OCI-LY3 (cell line): ENCODE measurements at regions not wholly inside any gene's neighbourhood (a gene's known extent, or its start where the extent isn't known, plus 50 kb on each side); places are given as distances from the start of the nearest gene placed in this dataset.

Experiments used
- EZH2phosphoT487 ChIP-seq: fragments of 200-600 bp; shearing (Covaris generic); IDR thresholded peaks from 2 replicates; pipeline ENCODE4 v1.6.1; 2018; ENCODE audit warnings: antibody characterized with exemption, mixed run types, low read depth
- TF ChIP-seq, protein P1 (sequence below): fragments of 200-600, 300-600 bp; sonication (generic); IDR thresholded peaks from 2 replicates; pipeline ENCODE4 v1.5.1; 2014; ENCODE audit warnings: antibody characterized with exemption, low read length, low read depth

DNA sequence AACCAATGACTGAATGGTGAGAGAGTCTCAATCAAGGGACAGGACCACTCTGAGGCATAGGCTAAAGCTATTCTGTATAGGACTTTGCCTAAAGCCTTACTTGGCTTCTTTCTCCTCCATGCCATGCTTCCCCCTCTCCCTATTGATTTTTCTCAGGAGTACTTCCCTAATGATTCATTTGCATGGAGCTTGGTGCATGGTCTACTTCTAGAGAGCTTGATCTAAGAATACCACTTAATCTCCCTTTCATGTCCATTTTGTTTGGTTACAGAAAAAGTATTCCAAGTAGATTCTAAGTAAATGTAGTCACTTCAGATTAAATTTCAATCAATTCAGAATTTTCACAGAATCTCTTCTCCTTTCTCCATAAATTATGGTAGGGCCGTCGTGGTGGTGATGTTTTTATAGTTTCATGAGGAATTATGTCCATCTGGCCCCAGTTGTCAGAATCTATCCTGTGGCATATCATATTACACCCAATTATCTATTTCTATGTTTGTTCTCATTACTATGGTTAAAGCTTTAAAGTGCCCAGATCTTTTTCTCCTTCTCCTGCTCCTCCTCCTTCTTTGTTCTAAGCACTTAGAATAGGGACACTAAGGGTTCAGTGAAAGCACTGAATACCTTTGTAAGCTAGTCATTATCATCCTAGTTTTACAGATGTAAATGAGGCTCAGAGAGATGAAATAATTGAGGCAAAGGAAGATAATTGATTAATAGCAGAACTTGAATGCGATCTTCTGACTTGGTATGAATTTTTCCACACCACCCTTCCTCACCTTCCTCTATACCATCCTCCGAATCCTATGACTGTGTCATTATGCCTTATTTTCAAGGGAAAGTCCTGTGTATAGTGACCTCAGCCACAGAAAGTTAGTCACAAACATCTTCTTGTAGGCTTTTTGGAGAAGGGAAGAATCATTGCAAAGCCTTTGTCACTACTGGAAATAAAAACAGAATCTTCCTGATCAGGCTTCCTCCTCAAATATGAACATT, 85.6 kb upstream of the ZRANB2 start:
- TF ChIP-seq, protein P1, sequence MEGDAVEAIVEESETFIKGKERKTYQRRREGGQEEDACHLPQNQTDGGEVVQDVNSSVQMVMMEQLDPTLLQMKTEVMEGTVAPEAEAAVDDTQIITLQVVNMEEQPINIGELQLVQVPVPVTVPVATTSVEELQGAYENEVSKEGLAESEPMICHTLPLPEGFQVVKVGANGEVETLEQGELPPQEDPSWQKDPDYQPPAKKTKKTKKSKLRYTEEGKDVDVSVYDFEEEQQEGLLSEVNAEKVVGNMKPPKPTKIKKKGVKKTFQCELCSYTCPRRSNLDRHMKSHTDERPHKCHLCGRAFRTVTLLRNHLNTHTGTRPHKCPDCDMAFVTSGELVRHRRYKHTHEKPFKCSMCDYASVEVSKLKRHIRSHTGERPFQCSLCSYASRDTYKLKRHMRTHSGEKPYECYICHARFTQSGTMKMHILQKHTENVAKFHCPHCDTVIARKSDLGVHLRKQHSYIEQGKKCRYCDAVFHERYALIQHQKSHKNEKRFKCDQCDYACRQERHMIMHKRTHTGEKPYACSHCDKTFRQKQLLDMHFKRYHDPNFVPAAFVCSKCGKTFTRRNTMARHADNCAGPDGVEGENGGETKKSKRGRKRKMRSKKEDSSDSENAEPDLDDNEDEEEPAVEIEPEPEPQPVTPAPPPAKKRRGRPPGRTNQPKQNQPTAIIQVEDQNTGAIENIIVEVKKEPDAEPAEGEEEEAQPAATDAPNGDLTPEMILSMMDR, result no peak
- no peak for TF ChIP-seq EZH2phosphoT487
